Neuronal stem cell (in vitro differentiated cells): ENCODE measurements at regions not wholly inside any gene's neighbourhood (a gene's known extent, or its start where the extent isn't known, plus 50 kb on each side); places are given as distances from the start of the nearest gene placed in this dataset.

Source experiments
- DNase-seq: peaks from one replicate; pipeline ENCODE4 v3.0.0-alpha.2; 2013; ENCODE audit warnings: low spot score
- H2AFZ ChIP-seq: one replicate; pipeline ENCODE4 v1.6.1; 2013; ENCODE audit warnings: mild to moderate bottlenecking, low read length, inconsistent platforms
- H2AK5ac ChIP-seq: 2 replicates; pipeline ENCODE4 v1.6.1; 2013; ENCODE audit warnings: low read depth, mild to moderate bottlenecking, inconsistent platforms, low read length, moderate library complexity, mixed read lengths
- H2BK120ac ChIP-seq: 2 replicates; pipeline ENCODE4 v1.6.1; 2013; ENCODE audit warnings: low read depth, mild to moderate bottlenecking, inconsistent platforms, low read length, moderate library complexity, mixed read lengths
- H2BK12ac ChIP-seq: one replicate; pipeline ENCODE4 v1.6.1; 2013; ENCODE audit warnings: low read length, inconsistent platforms
- H2BK15ac ChIP-seq: 2 replicates; pipeline ENCODE4 v1.6.1; 2013; ENCODE audit warnings: mild to moderate bottlenecking, low read length, inconsistent platforms, mixed read lengths
- H2BK5ac ChIP-seq: one replicate; pipeline ENCODE4 v1.6.1; 2013; ENCODE audit warnings: inconsistent platforms, mild to moderate bottlenecking, low read length, moderate library complexity
- H3K14ac ChIP-seq: one replicate; pipeline ENCODE4 v1.6.1; 2013; ENCODE audit warnings: low read length, inconsistent platforms
- H3K18ac ChIP-seq: 2 replicates; pipeline ENCODE4 v1.6.1; 2013; ENCODE audit warnings: low read length, inconsistent platforms
- H3K23ac ChIP-seq: 2 replicates; pipeline ENCODE4 v1.6.1; 2013; ENCODE audit warnings: low read depth, mild to moderate bottlenecking, mixed read lengths, low read length, inconsistent platforms; ENCODE audit not compliant: poor library complexity
- H3K27ac ChIP-seq: replicated peaks from 3 replicates; pipeline ENCODE4 v1.5.1; 2013; ENCODE audit warnings: low read length, inconsistent platforms
- H3K27me3 ChIP-seq, 3 experiments: 2 replicates each; pipeline ENCODE4 v1.6.1; 2013; ENCODE audit warnings: low read length in 3 of 3, mild to moderate bottlenecking in 2 of 3, inconsistent platforms in 1 of 3, low read depth in 1 of 3, mixed read lengths in 1 of 3, moderate library complexity in 1 of 3; ENCODE audit not compliant: control insufficient read depth in 3 of 3, insufficient read depth in 3 of 3
- H3K36me3 ChIP-seq, 2 donors: replicated peaks in 1 of 2; 2 replicates each; pipeline ENCODE4 v1.6.1; 2013; ENCODE audit warnings: low read length in 2 of 2; ENCODE audit not compliant: control insufficient read depth in 2 of 2, insufficient read depth in 2 of 2
- H3K4ac ChIP-seq: 2 replicates; pipeline ENCODE4 v1.6.1; 2013; ENCODE audit warnings: inconsistent platforms, mild to moderate bottlenecking, low read length, moderate library complexity
- H3K4me1 ChIP-seq, 2 donors: 1 replicate in 1 of 2; 2 replicates in 1 of 2; pipeline ENCODE4 v1.6.1; 2013; ENCODE audit warnings: low read length in 2 of 2, low read depth in 1 of 2; ENCODE audit not compliant: control insufficient read depth in 2 of 2, insufficient read depth in 1 of 2
- H3K4me2 ChIP-seq: one replicate; pipeline ENCODE4 v1.6.1; 2013; ENCODE audit warnings: mild to moderate bottlenecking, low read length, inconsistent platforms; ENCODE audit not compliant: insufficient read depth, poor library complexity, severe bottlenecking
- H3K4me3 ChIP-seq, 2 donors: 2 replicates each; pipeline ENCODE4 v1.5.1; 2013; ENCODE audit warnings: low read length in 2 of 2, mild to moderate bottlenecking in 2 of 2, inconsistent platforms in 1 of 2, moderate library complexity in 1 of 2
- H3K79me1 ChIP-seq: one replicate; pipeline ENCODE4 v1.6.1; 2013; ENCODE audit warnings: low read depth, mild to moderate bottlenecking, inconsistent platforms, low read length, moderate library complexity
- H3K9ac ChIP-seq: one replicate; pipeline ENCODE4 v1.6.1; 2013; ENCODE audit warnings: mild to moderate bottlenecking, low read depth, low read length, inconsistent platforms; ENCODE audit not compliant: poor library complexity
- H3K9me3 ChIP-seq, 2 donors: replicated peaks in 1 of 2; 2 replicates each; pipeline versions ENCODE3 to v1.6.1; 2013; ENCODE audit warnings: low read length in 2 of 2, mild to moderate bottlenecking in 2 of 2, inconsistent platforms in 1 of 2, low read depth in 1 of 2, mixed read lengths in 1 of 2, moderate library complexity in 1 of 2; ENCODE audit not compliant: control insufficient read depth in 2 of 2, insufficient read depth in 1 of 2
- H4K8ac ChIP-seq: one replicate; pipeline ENCODE4 v1.6.1; 2013; ENCODE audit warnings: low read depth, mild to moderate bottlenecking, inconsistent platforms, low read length, moderate library complexity
- H4K91ac ChIP-seq: one replicate; pipeline ENCODE4 v1.6.1; 2013; ENCODE audit warnings: low read length, low read depth, mild to moderate bottlenecking, inconsistent platforms; ENCODE audit not compliant: poor library complexity
- WGBS, 2 donors: extraction: QIAGEN DNeasy Blood & Tissue Kit; methylation state at CpG; one replicate each; pipeline ENCODE4 v1.1.7; 2013; ENCODE audit warnings: missing lambda C conversion rate in 2 of 2, mixed read lengths in 1 of 2; ENCODE audit not compliant: insufficient read length in 2 of 2, insufficient replicate concordance in 1 of 2; ENCODE audit errors: extremely low coverage in 2 of 2; 5-methylcytosine and 5-hydroxymethylcytosine counted together

GRCh38 chr7:51965454-51965853 lies 648.8 kb upstream of the COBL start:
- Histone ChIP-seq H3K9ac (no peak overlapping the region), H3K4me1 (no peaks in the 10 kb centered on the region), H3K23ac (no peak overlapping the region), H2BK15ac (no peak overlapping the region), H3K4me3 (no peak overlapping the region), H3K4ac (no peak overlapping the region), H4K91ac (no peak overlapping the region), H3K79me1 (no peaks in the 10 kb centered on the region), H3K27me3 (no peaks in the 10 kb centered on the region), H3K9me3 (peaks cover 0 to 6% of the 10 kb centered on the region in 2 donors), H4K8ac (no peak overlapping the region), H2AFZ (no peak overlapping the region), H3K36me3 (no peaks in the 10 kb centered on the region), H3K4me2 (no peak overlapping the region), H3K18ac (no peak overlapping the region), H2BK120ac (no peak overlapping the region), H2BK12ac (no peak overlapping the region), H2AK5ac (no peak overlapping the region), H3K27ac (no peak overlapping the region), H2BK5ac (no peak overlapping the region), H3K14ac (no peak overlapping the region)
- no peak for DNase-seq
- no CpG with 5 or more reads among the region's 5 CpGs for WGBS, 2 donors

GRCh38 chr7:51961804-51962203 lies 645.2 kb upstream of the COBL start:
- Histone ChIP-seq H2BK5ac (no peak overlapping the region), H3K23ac (no peak overlapping the region), H2BK15ac (no peak overlapping the region), H3K9me3 (peaks cover 2 to 24% of the 10 kb centered on the region in 2 donors), H3K14ac (no peak overlapping the region), H3K9ac (no peak overlapping the region), H2AFZ (no peak overlapping the region), H3K79me1 (no peaks in the 10 kb centered on the region), H3K36me3 (no peaks in the 10 kb centered on the region), H3K4me1 (no peaks in the 10 kb centered on the region), H3K4me3 (no peak overlapping the region), H3K4me2 (no peak overlapping the region), H3K27me3 (no peaks in the 10 kb centered on the region), H4K8ac (no peak overlapping the region), H2BK120ac (no peak overlapping the region), H4K91ac (no peak overlapping the region), H2BK12ac (no peak overlapping the region), H3K27ac (no peak overlapping the region), H2AK5ac (no peak overlapping the region), H3K4ac (no peak overlapping the region), H3K18ac (no peak overlapping the region)
- 100% methylated on average over 1 of the region's 2 CpGs; no CpG with 5 or more reads in 1 of the 2 donors for WGBS, 2 donors
- no peak for DNase-seq

- no peaks in the 10 kb centered on the region for H3K79me1 ChIP-seq
- H3K27me3 ChIP-seq, result no peaks in the 10 kb centered on the region
- H2BK120ac ChIP-seq, result no peak overlapping the region
- no peaks in the 10 kb centered on the region for H3K36me3 ChIP-seq
- whole genome bisulfite sequencing, 2 donors, result no CpG with 5 or more reads among the region's 3 CpGs
- DNase-seq, result peak; percentile 29
- H3K4me3 ChIP-seq, result no peak overlapping the region
- H3K18ac ChIP-seq, result no peak overlapping the region
- no peak overlapping the region for H4K8ac ChIP-seq
- no peak overlapping the region for H3K23ac ChIP-seq
- no peak overlapping the region for H3K4me2 ChIP-seq
- no peak overlapping the region for H2BK5ac ChIP-seq
- no peak overlapping the region for H3K14ac ChIP-seq
- no peak overlapping the region for H2AK5ac ChIP-seq
- H2AFZ ChIP-seq, result peak overlapping the region; percentile 60
- no peak overlapping the region for H2BK12ac ChIP-seq
- peaks cover 3 to 30% of the 10 kb centered on the region in 2 donors for H3K4me1 ChIP-seq
- H2BK15ac ChIP-seq, result no peak overlapping the region
- H3K4ac ChIP-seq, result no peak overlapping the region
- peaks cover 3 to 9% of the 10 kb centered on the region in 2 donors for H3K9me3 ChIP-seq
- peak overlapping the region; percentile 38 for H3K27ac ChIP-seq
- no peak overlapping the region for H4K91ac ChIP-seq
- H3K9ac ChIP-seq, result no peak overlapping the region
Measured at GRCh38 chr7:51950813-51951212, 634.2 kb upstream of the COBL start.

GRCh38 chr7:51949726-51950644 lies 633.4 kb upstream of the COBL start:
- peak overlapping the region; percentile 76 for H3K27ac ChIP-seq
- peak overlapping the region; percentile 60 for H2AFZ ChIP-seq

More at GRCh38 chr7:51949726-51950644, 633.4 kb upstream of the COBL start:
- Histone ChIP-seq H4K8ac (no peak overlapping the region), H3K4me1 (peaks cover 3 to 30% of the 10 kb centered on the region in 2 donors), H3K4me3 (no peak overlapping the region), H3K23ac (no peak overlapping the region), H2BK12ac (no peak overlapping the region), H2BK15ac (no peak overlapping the region), H3K4ac (no peak overlapping the region), H2BK5ac (no peak overlapping the region), H3K36me3 (no peaks in the 10 kb centered on the region), H3K27me3 (no peaks in the 10 kb centered on the region), H3K9ac (no peak overlapping the region), H3K4me2 (peak overlapping the region; percentile 22), H3K18ac (no peak overlapping the region), H3K14ac (no peak overlapping the region), H2AK5ac (no peak overlapping the region), H4K91ac (no peak overlapping the region), H3K9me3 (peaks cover 3 to 10% of the 10 kb centered on the region in 2 donors), H3K79me1 (no peaks in the 10 kb centered on the region), H2BK120ac (no peak overlapping the region)
- peak; percentile 63 for DNase-seq
- no CpG with 5 or more reads among the region's 9 CpGs for WGBS, 2 donors
